Fibroblast of villous mesenchyme (primary cell): ENCODE measurements at regions not wholly inside any gene's neighbourhood (a gene's known extent, or its start where the extent isn't known, plus 50 kb on each side); places are given as distances from the start of the nearest gene placed in this dataset.

Experiments
- DNase-seq: peaks from one replicate; pipeline ENCODE4 v3.0.0-alpha.2; 2010; ENCODE audit warnings: low read depth
- H3K4me3 ChIP-seq: 2 replicates; pipeline ENCODE4 v1.5.1; 2011; ENCODE audit warnings: low read depth, mild to moderate bottlenecking, low read length
- TF ChIP-seq, protein P1 (sequence below): IDR thresholded peaks from 2 replicates; pipeline ENCODE4 v1.5.1; 2012; ENCODE audit warnings: low read depth, mild to moderate bottlenecking, low read length; ENCODE audit not compliant: insufficient read depth

DNA sequence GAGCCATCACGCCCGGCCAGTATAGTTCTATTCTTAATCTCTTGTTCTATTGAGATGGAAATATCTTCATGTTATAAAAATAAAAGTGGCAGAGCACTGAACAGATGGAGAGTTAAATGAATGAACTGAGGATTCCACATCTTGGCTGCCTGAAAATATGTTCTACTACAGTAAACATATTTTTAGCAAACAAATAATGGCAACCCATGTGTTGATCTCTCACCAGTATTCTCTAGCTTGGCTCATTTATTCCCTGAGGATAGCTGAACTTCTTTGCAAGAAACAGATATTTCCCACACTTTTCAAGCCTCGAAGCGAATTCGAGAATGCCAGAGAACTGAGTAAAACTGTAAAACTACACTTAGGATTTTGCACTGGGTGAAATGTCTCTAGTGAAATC, 58.9 kb downstream of the DIRAS3 start:
- TF ChIP-seq, protein P1, sequence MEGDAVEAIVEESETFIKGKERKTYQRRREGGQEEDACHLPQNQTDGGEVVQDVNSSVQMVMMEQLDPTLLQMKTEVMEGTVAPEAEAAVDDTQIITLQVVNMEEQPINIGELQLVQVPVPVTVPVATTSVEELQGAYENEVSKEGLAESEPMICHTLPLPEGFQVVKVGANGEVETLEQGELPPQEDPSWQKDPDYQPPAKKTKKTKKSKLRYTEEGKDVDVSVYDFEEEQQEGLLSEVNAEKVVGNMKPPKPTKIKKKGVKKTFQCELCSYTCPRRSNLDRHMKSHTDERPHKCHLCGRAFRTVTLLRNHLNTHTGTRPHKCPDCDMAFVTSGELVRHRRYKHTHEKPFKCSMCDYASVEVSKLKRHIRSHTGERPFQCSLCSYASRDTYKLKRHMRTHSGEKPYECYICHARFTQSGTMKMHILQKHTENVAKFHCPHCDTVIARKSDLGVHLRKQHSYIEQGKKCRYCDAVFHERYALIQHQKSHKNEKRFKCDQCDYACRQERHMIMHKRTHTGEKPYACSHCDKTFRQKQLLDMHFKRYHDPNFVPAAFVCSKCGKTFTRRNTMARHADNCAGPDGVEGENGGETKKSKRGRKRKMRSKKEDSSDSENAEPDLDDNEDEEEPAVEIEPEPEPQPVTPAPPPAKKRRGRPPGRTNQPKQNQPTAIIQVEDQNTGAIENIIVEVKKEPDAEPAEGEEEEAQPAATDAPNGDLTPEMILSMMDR, result no peak
- no peak overlapping the region for H3K4me3 ChIP-seq
- no peak for DNase-seq

DNA sequence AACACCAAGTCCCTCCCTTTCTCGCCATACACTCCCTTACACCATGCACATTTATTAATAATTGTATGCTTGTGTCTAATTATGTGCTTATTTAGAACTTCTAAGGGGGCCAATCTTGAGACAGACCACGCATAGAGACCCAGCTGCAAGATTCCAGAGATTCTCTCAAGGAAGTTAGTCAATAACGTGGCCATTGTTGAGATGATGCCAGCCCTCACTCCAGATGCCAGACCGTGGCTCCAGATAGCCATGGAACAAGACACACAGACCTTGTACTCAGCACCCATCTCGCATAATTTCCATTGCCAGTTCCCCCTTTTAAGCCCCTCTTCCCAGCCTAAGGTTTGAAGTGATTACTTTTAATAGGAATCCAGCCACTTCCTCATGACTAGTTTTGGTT, 62.4 kb downstream of the DIRAS3 start:
- no peak for DNase-seq
- no peak overlapping the region for H3K4me3 ChIP-seq
- TF ChIP-seq, protein P1, result no peak

DNA sequence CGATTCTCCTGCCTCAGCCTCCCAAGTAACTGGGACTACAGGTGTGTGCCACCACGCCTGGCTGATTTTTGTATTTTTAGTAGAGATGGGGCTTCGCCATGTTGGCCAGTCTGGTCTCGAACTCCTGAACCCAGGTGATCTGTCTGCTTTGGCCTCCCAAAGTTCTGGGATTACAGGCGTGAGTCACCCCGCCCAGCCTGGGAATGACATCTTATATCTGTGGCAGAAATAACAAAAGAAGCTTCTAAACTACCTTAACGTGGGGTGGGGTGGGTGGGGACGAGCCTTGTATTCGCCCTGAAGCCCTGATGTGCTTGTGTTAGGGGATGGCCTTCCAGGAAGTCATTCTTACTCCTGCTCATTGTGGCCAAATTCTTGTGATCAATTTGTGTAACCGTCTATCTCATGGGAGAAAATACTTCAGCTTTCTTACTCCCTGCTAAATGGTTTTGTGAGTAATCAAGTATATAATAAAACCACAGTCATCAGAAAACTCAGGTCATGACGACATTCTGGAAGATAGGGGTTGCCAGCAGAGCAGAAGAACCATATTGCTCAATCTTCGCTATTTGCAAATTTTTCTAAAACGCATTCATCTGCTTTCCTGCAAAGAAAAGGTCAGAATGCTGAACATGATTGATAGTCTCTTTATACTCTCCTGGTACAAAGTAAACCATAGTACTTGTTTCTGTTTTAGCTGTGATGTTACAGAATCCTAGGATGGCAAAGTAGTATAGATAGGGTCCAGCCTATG, 63.2 kb downstream of the DIRAS3 start:
- no peak overlapping the region for H3K4me3 ChIP-seq
- DNase-seq, result peak; percentile 93
- TF ChIP-seq, protein P1, result no peak

DNA sequence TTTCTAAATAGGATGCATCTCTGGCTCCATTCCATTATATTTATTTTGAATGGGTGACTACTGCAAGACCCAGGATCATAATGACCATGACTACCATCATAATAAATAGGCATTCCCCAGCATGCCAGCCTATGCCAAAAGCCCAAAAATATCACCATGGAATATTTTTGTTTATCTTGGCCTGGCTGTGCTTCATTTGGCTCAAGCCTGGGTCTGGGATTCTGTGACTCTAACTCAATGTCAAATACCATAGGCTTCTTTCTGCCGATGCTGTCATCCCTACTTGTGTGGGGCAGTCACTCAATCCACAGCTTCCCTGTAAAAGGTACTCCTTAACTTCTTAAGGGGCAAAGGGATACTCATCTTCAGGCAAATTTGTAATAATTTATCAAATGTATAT, 66.6 kb downstream of the DIRAS3 start:
- TF ChIP-seq, protein P1, result no peak
- H3K4me3 ChIP-seq, result no peak overlapping the region
- no peak for DNase-seq

DNA sequence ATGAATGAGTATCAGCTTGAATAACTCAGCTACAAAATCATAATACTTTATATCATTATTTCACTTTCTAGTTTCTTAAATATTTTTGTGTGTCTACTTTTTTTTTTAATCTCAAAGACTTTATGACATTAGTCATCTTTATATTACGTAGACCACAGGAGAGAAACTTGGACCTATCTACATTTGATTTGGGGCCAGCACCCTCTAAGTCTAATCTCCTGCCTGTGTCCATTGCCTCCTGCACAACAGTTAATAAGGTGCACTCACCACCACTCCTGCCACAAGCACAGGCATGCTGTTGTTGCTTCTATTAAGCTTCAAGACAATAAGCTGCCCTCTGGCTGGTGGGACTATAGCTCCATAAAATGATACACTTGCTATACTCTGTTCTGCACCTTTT, 70.4 kb downstream of the DIRAS3 start:
- TF ChIP-seq, protein P1, result no peak
- H3K4me3 ChIP-seq, result no peak overlapping the region
- DNase-seq, result no peak

DNA sequence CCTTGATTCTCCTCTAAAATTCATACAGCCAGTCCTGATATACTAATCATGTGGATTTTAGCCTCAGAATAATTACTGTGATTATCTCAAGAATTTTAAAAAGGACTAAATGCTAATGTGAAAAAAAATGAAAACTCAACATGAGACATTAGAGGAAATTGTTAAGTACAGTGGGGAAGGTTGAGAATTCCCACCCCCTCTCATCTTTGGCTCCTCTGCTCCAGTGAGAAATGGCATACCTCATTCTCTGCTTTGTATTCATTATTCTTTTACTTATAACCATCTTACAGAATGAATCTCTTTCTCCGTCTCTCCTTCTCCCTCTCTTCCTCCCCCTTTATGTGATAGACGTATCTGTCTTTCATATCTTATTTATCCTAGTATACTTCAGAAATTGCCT, 70.9 kb downstream of the DIRAS3 start:
- H3K4me3 ChIP-seq, result no peak overlapping the region
- TF ChIP-seq, protein P1, result no peak
- DNase-seq, result no peak
